ENCODE measurements at regions not wholly inside any gene's neighbourhood (a gene's known extent, or its start where the extent isn't known, plus 50 kb on each side); places are given as distances from the start of the nearest gene placed in this dataset.

GRCh38 chr2:8529706-8530277 is 152.1 kb upstream of the ID2 start:
- H3K9me3 Mint-ChIP-seq (ENCODE audit: unreplicated experiment), result peaks cover 5% of the 10 kb centered on the region
- TF ChIP-seq, protein P1, sequence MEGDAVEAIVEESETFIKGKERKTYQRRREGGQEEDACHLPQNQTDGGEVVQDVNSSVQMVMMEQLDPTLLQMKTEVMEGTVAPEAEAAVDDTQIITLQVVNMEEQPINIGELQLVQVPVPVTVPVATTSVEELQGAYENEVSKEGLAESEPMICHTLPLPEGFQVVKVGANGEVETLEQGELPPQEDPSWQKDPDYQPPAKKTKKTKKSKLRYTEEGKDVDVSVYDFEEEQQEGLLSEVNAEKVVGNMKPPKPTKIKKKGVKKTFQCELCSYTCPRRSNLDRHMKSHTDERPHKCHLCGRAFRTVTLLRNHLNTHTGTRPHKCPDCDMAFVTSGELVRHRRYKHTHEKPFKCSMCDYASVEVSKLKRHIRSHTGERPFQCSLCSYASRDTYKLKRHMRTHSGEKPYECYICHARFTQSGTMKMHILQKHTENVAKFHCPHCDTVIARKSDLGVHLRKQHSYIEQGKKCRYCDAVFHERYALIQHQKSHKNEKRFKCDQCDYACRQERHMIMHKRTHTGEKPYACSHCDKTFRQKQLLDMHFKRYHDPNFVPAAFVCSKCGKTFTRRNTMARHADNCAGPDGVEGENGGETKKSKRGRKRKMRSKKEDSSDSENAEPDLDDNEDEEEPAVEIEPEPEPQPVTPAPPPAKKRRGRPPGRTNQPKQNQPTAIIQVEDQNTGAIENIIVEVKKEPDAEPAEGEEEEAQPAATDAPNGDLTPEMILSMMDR (IDR thresholded peaks at IDR 0.05; ENCODE audit: partially characterized antibody, unreplicated experiment), result no peak

GRCh38 chr2:8531481-8531880 is 150.4 kb upstream of the ID2 start:
- Mint-ChIP-seq H3K27me3 (ENCODE audit: unreplicated experiment) (peaks cover 10% of the 10 kb centered on the region), H3K9me3 (ENCODE audit: unreplicated experiment) (peaks cover 5% of the 10 kb centered on the region), H3K4me3 (ENCODE audit: unreplicated experiment) (no peak overlapping the region), H3K36me3 (ENCODE audit: unreplicated experiment) (peaks cover 7% of the 10 kb centered on the region), H3K27ac (ENCODE audit: unreplicated experiment) (no peak overlapping the region), H3K4me1 (ENCODE audit: low read depth, unreplicated experiment) (no peaks in the 10 kb centered on the region)
- DNase-seq, result no peak
- TF ChIP-seq, protein P1 (IDR thresholded peaks at IDR 0.05; ENCODE audit: partially characterized antibody, unreplicated experiment), result no peak

More at GRCh38 chr2:8529706-8530277, 152.1 kb upstream of the ID2 start:
- Mint-ChIP-seq H3K27ac (ENCODE audit: unreplicated experiment) (no peak overlapping the region), H3K27me3 (ENCODE audit: unreplicated experiment) (peaks cover 13% of the 10 kb centered on the region), H3K4me3 (ENCODE audit: unreplicated experiment) (no peak overlapping the region), H3K4me1 (ENCODE audit: low read depth, unreplicated experiment) (peaks cover 4% of the 10 kb centered on the region), H3K36me3 (ENCODE audit: unreplicated experiment) (peaks cover 7% of the 10 kb centered on the region)
- DNase-seq, result no peak

DNA sequence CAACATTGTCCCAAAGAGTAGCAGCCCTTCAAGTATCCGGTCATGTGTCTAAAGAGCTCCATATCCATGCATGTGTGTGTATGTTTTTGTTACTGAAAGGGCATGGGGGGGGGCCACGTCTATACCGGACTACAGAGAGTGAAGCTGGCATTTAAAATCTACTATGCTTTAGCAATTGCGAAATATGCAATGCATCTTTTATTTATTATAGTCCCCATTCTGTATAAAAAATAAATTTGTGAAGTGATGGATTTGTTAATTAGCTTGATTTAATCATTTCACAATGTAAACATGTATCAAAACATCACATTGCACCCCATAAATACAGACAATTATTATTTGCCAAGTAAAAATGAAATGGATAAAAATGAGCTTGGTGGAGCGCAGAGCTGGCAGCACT is 149.4 kb upstream of the ID2 start:
- peaks cover 10% of the 10 kb centered on the region for H3K27me3 Mint-ChIP-seq (ENCODE audit: unreplicated experiment)
- H3K27ac Mint-ChIP-seq (ENCODE audit: unreplicated experiment), result no peak overlapping the region
- H3K4me3 Mint-ChIP-seq (ENCODE audit: unreplicated experiment), result no peak overlapping the region
- peaks cover 7% of the 10 kb centered on the region for H3K36me3 Mint-ChIP-seq (ENCODE audit: unreplicated experiment)
- no peak for DNase-seq
- H3K4me1 Mint-ChIP-seq (ENCODE audit: low read depth, unreplicated experiment), result no peaks in the 10 kb centered on the region
- TF ChIP-seq, protein P1 (IDR thresholded peaks at IDR 0.05; ENCODE audit: partially characterized antibody, unreplicated experiment), result no peak
- peaks cover 7% of the 10 kb centered on the region for H3K9me3 Mint-ChIP-seq (ENCODE audit: unreplicated experiment)

- Mint-ChIP-seq H3K9me3 (ENCODE audit: unreplicated experiment) (peaks cover 7% of the 10 kb centered on the region), H3K36me3 (ENCODE audit: unreplicated experiment) (peaks cover 12% of the 10 kb centered on the region), H3K27ac (ENCODE audit: unreplicated experiment) (no peak overlapping the region), H3K27me3 (ENCODE audit: unreplicated experiment) (peaks cover 7% of the 10 kb centered on the region), H3K4me1 (ENCODE audit: low read depth, unreplicated experiment) (no peaks in the 10 kb centered on the region), H3K4me3 (ENCODE audit: unreplicated experiment) (no peak overlapping the region)
- TF ChIP-seq, protein P1 (IDR thresholded peaks at IDR 0.05; ENCODE audit: partially characterized antibody, unreplicated experiment), result no peak
- DNase-seq, result no peak
Measured at GRCh38 chr2:8533923-8534322, 147.9 kb upstream of the ID2 start.

DNA sequence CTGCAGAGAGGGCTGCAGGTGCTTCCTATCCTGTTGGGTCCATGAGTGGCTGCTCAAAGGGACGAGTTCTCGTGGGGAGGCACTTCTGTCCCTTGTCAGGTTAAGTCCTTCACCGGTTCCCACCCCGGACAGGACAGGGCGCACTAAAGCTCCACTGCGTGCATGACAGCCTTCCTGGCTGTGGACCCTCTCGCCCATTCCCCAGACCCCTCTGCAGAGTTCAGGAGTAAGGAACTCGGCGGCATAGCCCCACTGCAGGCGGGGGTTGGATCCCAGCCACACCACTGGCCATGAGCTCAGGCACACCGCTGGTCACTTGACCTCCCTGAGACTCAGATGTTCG is 147.5 kb upstream of the ID2 start:
- no peak for DNase-seq
- TF ChIP-seq, protein P1 (IDR thresholded peaks at IDR 0.05; ENCODE audit: partially characterized antibody, unreplicated experiment), result no peak
- Mint-ChIP-seq H3K36me3 (ENCODE audit: unreplicated experiment) (peaks cover 12% of the 10 kb centered on the region), H3K9me3 (ENCODE audit: unreplicated experiment) (peaks cover 7% of the 10 kb centered on the region), H3K27me3 (ENCODE audit: unreplicated experiment) (peaks cover 7% of the 10 kb centered on the region), H3K27ac (ENCODE audit: unreplicated experiment) (no peak overlapping the region), H3K4me1 (ENCODE audit: low read depth, unreplicated experiment) (no peaks in the 10 kb centered on the region), H3K4me3 (ENCODE audit: unreplicated experiment) (no peak overlapping the region)
